ENCODE measurements at regions not wholly inside any gene's neighbourhood (a gene's known extent, or its start where the extent isn't known, plus 50 kb on each side); places are given as distances from the start of the nearest gene placed in this dataset.

DNA sequence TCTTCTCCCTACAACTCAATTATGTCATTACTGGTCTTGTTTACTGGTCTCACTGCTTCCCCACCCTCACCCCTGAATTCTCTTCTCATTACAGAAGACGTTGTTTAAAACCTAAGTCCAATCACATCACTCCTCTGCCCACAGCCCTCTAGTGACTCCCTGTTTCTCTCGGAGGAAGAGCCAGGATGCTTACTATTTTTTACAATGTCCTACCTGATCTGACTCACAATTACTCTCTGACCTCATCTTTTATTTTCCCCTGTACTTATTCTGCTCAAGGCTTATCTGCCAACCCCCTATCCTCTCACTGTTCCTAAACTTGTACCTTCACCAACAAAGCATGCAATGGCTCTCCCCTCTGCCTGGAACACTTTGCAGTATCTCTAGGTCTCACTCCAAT lies 400.4 kb upstream of the PTCHD4 start:
- TF ChIP-seq CEBPB (IDR thresholded peaks at IDR 0.05) (no peak), CREB1 (IDR thresholded peaks at IDR 0.05; ENCODE audit: low read depth) (no peak), RAD21 (IDR thresholded peaks at IDR 0.05; ENCODE audit: low read depth) (no peak)
- TF ChIP-seq, protein P1, sequence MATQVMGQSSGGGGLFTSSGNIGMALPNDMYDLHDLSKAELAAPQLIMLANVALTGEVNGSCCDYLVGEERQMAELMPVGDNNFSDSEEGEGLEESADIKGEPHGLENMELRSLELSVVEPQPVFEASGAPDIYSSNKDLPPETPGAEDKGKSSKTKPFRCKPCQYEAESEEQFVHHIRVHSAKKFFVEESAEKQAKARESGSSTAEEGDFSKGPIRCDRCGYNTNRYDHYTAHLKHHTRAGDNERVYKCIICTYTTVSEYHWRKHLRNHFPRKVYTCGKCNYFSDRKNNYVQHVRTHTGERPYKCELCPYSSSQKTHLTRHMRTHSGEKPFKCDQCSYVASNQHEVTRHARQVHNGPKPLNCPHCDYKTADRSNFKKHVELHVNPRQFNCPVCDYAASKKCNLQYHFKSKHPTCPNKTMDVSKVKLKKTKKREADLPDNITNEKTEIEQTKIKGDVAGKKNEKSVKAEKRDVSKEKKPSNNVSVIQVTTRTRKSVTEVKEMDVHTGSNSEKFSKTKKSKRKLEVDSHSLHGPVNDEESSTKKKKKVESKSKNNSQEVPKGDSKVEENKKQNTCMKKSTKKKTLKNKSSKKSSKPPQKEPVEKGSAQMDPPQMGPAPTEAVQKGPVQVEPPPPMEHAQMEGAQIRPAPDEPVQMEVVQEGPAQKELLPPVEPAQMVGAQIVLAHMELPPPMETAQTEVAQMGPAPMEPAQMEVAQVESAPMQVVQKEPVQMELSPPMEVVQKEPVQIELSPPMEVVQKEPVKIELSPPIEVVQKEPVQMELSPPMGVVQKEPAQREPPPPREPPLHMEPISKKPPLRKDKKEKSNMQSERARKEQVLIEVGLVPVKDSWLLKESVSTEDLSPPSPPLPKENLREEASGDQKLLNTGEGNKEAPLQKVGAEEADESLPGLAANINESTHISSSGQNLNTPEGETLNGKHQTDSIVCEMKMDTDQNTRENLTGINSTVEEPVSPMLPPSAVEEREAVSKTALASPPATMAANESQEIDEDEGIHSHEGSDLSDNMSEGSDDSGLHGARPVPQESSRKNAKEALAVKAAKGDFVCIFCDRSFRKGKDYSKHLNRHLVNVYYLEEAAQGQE (IDR thresholded peaks at IDR 0.05; ENCODE audit: low read depth) = no peak

All from Ishikawa (cell line).